D721Med (cell line): ENCODE measurements at regions not wholly inside any gene's neighbourhood (a gene's known extent, or its start where the extent isn't known, plus 50 kb on each side); places are given as distances from the start of the nearest gene placed in this dataset.
"Not testable (repeated sequence)": the region's sequence is repeated elsewhere in the genome, so short reads cannot be mapped to it uniquely, and the experiment has no call there.

Experiments
- DNase-seq: peaks from one replicate; pipeline ENCODE4 v3.0.0; 2011; ENCODE audit warnings: low spot score; ENCODE audit not compliant: insufficient read length
- FAIRE-seq: peaks from 2 replicates; lab custom pipeline; 2011; peaks lifted over from hg19 to GRCh38; lab: Jason Lieb, UNC
- CTCF ChIP-seq: IDR thresholded peaks from 2 replicates; pipeline ENCODE4 v1.5.1; 2012; ENCODE audit warnings: mild to moderate bottlenecking, control low read depth; ENCODE audit not compliant: insufficient read depth; ENCODE audit errors: missing control alignments

DNA sequence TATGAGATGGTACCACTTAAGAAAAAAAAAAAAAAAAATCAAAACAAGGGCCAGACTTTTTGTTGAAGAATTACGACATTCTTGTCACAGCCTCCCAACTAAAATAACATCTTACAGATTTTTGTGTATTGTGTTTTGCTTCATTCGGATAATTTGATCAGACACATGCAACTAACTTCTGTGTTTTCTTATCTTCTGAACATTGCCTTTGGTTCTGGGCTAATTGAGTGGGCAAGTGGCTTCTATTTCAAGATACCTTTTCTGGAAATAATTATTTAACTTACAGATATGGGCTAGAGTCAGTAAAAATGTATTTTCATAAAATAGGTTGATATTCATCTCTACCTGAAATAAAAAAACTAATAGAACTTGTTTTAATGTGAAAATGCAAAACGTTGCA, 165.1 kb downstream of the ANKRD7 start:
- DNase-seq (no peak), FAIRE-seq (no peak)
- TF ChIP-seq CTCF, result no peak

- no peak for TF ChIP-seq CTCF
- FAIRE-seq (no peak), DNase-seq (no peak)
Measured at GRCh38 chr7:118404211-118404610, 179.7 kb downstream of the ANKRD7 start.

DNA sequence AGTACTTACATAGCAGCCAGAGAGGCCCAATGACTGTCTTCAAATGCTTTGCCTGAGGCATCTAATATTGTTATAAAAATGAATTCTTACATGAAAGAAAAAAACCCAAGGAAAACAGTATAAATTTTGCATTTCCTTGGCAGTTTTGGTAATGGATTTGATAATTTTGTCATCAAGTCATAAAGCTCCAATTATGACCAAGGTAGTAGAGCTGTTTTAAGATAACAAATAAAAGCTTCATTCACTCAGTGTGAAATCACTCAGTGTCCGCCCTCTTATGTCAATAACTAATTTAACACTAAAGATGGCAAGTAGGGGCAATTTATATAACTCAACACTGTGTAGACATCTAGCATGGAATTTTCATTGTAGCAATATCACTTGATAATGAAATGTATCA, 193.9 kb downstream of the ANKRD7 start:
- DNase-seq (no peak), FAIRE-seq (no peak)

DNA sequence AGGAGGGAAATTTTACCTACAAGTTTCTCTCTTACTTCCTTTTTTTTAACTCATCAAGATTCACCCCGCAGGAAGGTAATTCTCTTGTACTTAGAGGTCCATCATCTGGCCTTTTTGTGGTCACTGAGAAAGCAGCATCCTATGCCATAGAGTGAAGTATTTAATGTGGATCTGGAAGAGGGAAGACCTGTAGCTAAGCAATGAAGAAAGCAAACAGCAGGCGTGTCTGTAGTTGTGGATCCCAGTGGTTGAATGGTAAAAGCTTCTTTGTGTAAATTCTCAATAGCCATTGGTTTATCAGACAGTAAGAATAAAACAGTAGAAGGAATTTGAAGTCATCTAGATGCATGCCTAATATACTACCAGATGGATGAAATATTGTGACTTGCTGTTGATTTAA, 196.4 kb downstream of the ANKRD7 start:
- DNase-seq (no peak), FAIRE-seq (no peak)
- no peak for TF ChIP-seq CTCF

More for the DNA sequence above, 193.9 kb downstream of the ANKRD7 start:
- TF ChIP-seq CTCF, result no peak

DNA sequence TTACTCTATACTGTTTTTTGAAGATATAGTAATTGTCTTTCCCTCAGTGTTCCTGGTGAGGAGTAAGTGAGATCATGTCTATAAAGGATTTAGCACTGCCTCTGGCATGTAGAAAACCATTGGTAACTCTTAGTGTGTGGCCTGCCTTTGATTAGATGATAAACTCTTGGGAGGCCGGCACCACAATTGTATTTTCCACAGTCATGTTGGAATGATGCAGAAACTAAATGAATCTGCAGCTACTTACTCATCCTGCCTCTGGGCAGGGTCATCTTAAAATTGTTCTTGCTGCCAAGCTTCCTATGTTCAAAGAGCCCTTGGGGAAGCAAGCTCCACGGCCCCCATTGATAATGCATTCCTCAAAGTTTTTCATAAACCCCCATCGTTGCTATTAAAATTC, 204.6 kb downstream of the ANKRD7 start:
- no peak for FAIRE-seq
- no peak for DNase-seq
- no peak for TF ChIP-seq CTCF

- no peak for DNase-seq
- no peak for FAIRE-seq
- TF ChIP-seq CTCF, result no peak
Measured at GRCh38 chr7:118436663-118437062, 212.2 kb downstream of the ANKRD7 start.

DNA sequence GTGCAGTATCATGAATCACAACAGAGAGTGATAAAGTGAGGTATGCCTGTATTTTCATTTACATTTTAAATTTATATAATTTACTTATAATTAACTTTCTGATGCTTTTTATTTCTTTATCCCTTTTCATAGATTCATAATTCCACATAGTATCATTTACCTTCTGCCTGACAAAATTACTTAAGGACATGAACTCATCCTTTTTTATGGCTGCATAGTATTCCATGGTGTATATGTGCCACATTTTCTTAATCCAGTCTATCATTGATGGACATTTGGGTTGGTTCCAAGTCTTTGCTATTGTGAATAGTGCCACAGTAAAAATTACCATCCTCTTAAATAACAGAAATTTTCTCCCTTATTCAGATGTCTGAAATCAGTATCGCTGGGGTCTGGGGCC, 224.5 kb downstream of the ANKRD7 start:
- not testable (repeated sequence) for DNase-seq, FAIRE-seq

- no peak for DNase-seq
- no peak for FAIRE-seq
- no peak for TF ChIP-seq CTCF
Measured at GRCh38 chr7:118449797-118450567, 225.5 kb downstream of the ANKRD7 start.
